ENCODE measurements at regions not wholly inside any gene's neighbourhood (a gene's known extent, or its start where the extent isn't known, plus 50 kb on each side); places are given as distances from the start of the nearest gene placed in this dataset.

GRCh38 chr15:98163319-98164045 lies 203.0 kb downstream of the ARRDC4 start:
- Histone ChIP-seq H3K4me3 (ENCODE audit: low read depth, low read length) (no peak overlapping the region), H3K36me3 (ENCODE audit: control insufficient read depth, insufficient read depth, low read length) (no peaks in the 10 kb centered on the region), H3K4me1 (ENCODE audit: control insufficient read depth, insufficient read depth, low read length) (peaks cover 7% of the 10 kb centered on the region; the same call in 1 of the 2 replicates), H3K9ac (ENCODE audit: low read length) (no peak overlapping the region), H3K27ac (ENCODE audit: low read depth, low read length) (no peak overlapping the region), H3K9me3 (ENCODE audit: control insufficient read depth, insufficient read depth, low read depth, low read length) (peaks cover 16% of the 10 kb centered on the region; the same call in 1 of the 2 replicates), H3K27me3 (ENCODE audit: control insufficient read depth, insufficient read depth, low read length) (no peaks in the 10 kb centered on the region; the same call in 1 of the 2 replicates)

- Histone ChIP-seq H3K27ac (ENCODE audit: low read depth, low read length) (no peak overlapping the region), H3K9me3 (ENCODE audit: control insufficient read depth, insufficient read depth, low read depth, low read length) (peaks cover 16% of the 10 kb centered on the region; the same call in 1 of the 2 replicates), H3K4me3 (ENCODE audit: low read depth, low read length) (no peak overlapping the region), H3K27me3 (ENCODE audit: control insufficient read depth, insufficient read depth, low read length) (no peaks in the 10 kb centered on the region; the same call in 1 of the 2 replicates), H3K4me1 (ENCODE audit: control insufficient read depth, insufficient read depth, low read length) (peaks cover 7% of the 10 kb centered on the region; the same call in 1 of the 2 replicates), H3K36me3 (ENCODE audit: control insufficient read depth, insufficient read depth, low read length) (no peaks in the 10 kb centered on the region), H3K9ac (ENCODE audit: low read length) (no peak overlapping the region)
Measured at GRCh38 chr15:98164571-98164970, 204.1 kb downstream of the ARRDC4 start.

GRCh38 chr15:98164986-98165385 lies 204.5 kb downstream of the ARRDC4 start:
- H3K36me3 ChIP-seq (ENCODE audit: control insufficient read depth, insufficient read depth, low read length) = no peaks in the 10 kb centered on the region
- peaks cover 7% of the 10 kb centered on the region; the same call in 1 of the 2 replicates for H3K4me1 ChIP-seq (ENCODE audit: control insufficient read depth, insufficient read depth, low read length)
- H3K9me3 ChIP-seq (ENCODE audit: control insufficient read depth, insufficient read depth, low read depth, low read length) = peaks cover 16% of the 10 kb centered on the region; the same call in 1 of the 2 replicates
- no peaks in the 10 kb centered on the region; the same call in 1 of the 2 replicates for H3K27me3 ChIP-seq (ENCODE audit: control insufficient read depth, insufficient read depth, low read length)
- H3K4me3 ChIP-seq (ENCODE audit: low read depth, low read length) = no peak overlapping the region
- H3K27ac ChIP-seq (ENCODE audit: low read depth, low read length) = no peak overlapping the region
- H3K9ac ChIP-seq (ENCODE audit: low read length) = no peak overlapping the region

GRCh38 chr15:98167722-98168268 lies 207.3 kb downstream of the ARRDC4 start:
- H3K4me3 ChIP-seq (ENCODE audit: low read depth, low read length) = no peak overlapping the region
- H3K36me3 ChIP-seq (ENCODE audit: control insufficient read depth, insufficient read depth, low read length) = no peaks in the 10 kb centered on the region
- H3K9me3 ChIP-seq (ENCODE audit: control insufficient read depth, insufficient read depth, low read depth, low read length) = peaks cover 7% of the 10 kb centered on the region; the same call in 1 of the 2 replicates
- no peaks in the 10 kb centered on the region; the same call in 1 of the 2 replicates for H3K27me3 ChIP-seq (ENCODE audit: control insufficient read depth, insufficient read depth, low read length)
- no peak overlapping the region for H3K27ac ChIP-seq (ENCODE audit: low read depth, low read length)
- no peak overlapping the region for H3K9ac ChIP-seq (ENCODE audit: low read length)
- H3K4me1 ChIP-seq (ENCODE audit: control insufficient read depth, insufficient read depth, low read length) = peaks cover 7% of the 10 kb centered on the region; the same call in 1 of the 2 replicates

DNA sequence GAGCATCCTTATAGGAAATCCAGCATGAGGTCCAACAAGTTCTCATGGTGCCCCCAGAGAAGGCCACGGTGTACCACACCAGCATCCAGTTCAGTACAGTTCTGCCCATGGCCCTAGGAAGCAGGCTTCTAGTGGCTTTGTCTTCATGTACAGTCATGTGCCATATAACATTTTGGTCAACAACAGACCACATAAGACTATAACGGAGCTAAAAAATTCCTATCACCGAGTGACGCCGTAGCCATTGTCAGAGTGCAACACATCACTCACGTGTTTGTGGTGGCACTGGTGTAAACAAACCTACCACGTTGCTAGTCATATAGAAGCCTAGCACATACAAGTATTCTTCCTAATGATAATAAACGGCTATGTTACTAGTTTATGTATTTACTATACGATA lies 209.0 kb downstream of the ARRDC4 start:
- H3K36me3 ChIP-seq (ENCODE audit: control insufficient read depth, insufficient read depth, low read length) = no peaks in the 10 kb centered on the region
- H3K9ac ChIP-seq (ENCODE audit: low read length) = no peak overlapping the region
- no peak overlapping the region for H3K4me3 ChIP-seq (ENCODE audit: low read depth, low read length)
- H3K27me3 ChIP-seq (ENCODE audit: control insufficient read depth, insufficient read depth, low read length) = no peaks in the 10 kb centered on the region; the same call in 1 of the 2 replicates
- peaks cover 13% of the 10 kb centered on the region; the same call in 1 of the 2 replicates for H3K4me1 ChIP-seq (ENCODE audit: control insufficient read depth, insufficient read depth, low read length)
- H3K9me3 ChIP-seq (ENCODE audit: control insufficient read depth, insufficient read depth, low read depth, low read length) = no peaks in the 10 kb centered on the region
- H3K27ac ChIP-seq (ENCODE audit: low read depth, low read length) = no peak overlapping the region

DNA sequence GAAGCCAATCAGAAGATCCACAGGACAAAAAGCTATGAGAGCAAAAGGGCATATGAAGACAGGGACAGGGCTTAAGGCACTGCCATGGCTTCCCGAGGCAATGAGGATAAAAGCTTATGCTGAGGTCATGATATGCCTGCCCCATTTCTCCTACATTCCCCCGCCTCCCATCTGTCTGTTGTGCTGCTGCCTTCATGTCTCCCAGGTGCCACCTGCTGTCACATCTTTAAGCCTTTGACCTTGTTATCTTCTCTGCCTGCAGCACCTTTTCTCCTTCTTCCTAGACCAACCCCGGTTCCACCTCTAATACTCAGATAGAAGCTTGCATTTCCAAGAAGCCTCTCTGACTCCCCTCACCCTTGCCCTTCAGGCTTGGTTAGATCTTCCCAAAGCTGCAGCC lies 213.8 kb downstream of the ARRDC4 start:
- H3K4me1 ChIP-seq (ENCODE audit: control insufficient read depth, insufficient read depth, low read length) = peaks cover 6% of the 10 kb centered on the region; the same call in 1 of the 2 replicates
- H3K9me3 ChIP-seq (ENCODE audit: control insufficient read depth, insufficient read depth, low read depth, low read length) = no peaks in the 10 kb centered on the region
- H3K4me3 ChIP-seq (ENCODE audit: low read depth, low read length) = no peak overlapping the region
- H3K27ac ChIP-seq (ENCODE audit: low read depth, low read length) = no peak overlapping the region
- H3K9ac ChIP-seq (ENCODE audit: low read length) = no peak overlapping the region
- no peaks in the 10 kb centered on the region for H3K27me3 ChIP-seq (ENCODE audit: control insufficient read depth, insufficient read depth, low read length)
- no peaks in the 10 kb centered on the region for H3K36me3 ChIP-seq (ENCODE audit: control insufficient read depth, insufficient read depth, low read length)

- H3K4me3 ChIP-seq (ENCODE audit: low read depth, low read length) = no peak overlapping the region
- peaks cover 6% of the 10 kb centered on the region; the same call in 1 of the 2 replicates for H3K4me1 ChIP-seq (ENCODE audit: control insufficient read depth, insufficient read depth, low read length)
- no peak overlapping the region for H3K27ac ChIP-seq (ENCODE audit: low read depth, low read length)
- no peaks in the 10 kb centered on the region for H3K27me3 ChIP-seq (ENCODE audit: control insufficient read depth, insufficient read depth, low read length)
- no peak overlapping the region for H3K9ac ChIP-seq (ENCODE audit: low read length)
- H3K36me3 ChIP-seq (ENCODE audit: control insufficient read depth, insufficient read depth, low read length) = no peaks in the 10 kb centered on the region
- no peaks in the 10 kb centered on the region for H3K9me3 ChIP-seq (ENCODE audit: control insufficient read depth, insufficient read depth, low read depth, low read length)
Measured at GRCh38 chr15:98174841-98175240, 214.3 kb downstream of the ARRDC4 start.

DNA sequence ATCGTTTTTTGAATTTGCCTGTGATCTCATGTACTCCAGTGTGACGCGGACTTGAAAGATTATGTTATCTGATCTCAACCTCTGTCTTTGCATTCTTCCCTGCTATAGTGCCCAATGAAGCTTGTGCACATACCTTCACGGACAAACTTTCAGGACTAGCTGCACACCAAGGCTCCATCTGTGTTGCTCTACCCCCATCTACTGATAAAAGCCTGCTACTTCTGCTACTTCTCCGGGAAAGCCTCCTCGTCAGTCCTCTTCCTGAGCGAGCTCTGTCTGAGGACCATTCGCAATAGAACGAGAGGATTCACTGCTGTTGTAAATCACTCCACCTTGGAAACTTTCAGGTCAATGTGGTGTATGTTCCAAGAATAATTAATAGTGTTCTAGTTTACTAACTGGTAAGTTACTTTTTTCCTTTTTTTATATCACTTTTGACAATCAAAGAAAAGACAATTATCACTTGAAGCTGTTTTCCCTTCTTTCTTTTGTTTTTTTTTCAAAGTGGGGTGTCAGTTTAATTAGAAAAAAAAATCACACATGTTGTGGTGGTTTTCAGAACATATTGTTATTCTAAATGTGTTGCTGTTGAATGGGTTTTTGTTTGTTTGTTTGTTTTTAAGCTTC lies 217.6 kb downstream of the ARRDC4 start:
- peaks cover 3% of the 10 kb centered on the region; the same call in 1 of the 2 replicates for H3K27me3 ChIP-seq (ENCODE audit: control insufficient read depth, insufficient read depth, low read length)
- H3K4me1 ChIP-seq (ENCODE audit: control insufficient read depth, insufficient read depth, low read length) = peaks cover 5% of the 10 kb centered on the region; the same call in 1 of the 2 replicates
- H3K4me3 ChIP-seq (ENCODE audit: low read depth, low read length) = no peak overlapping the region
- H3K9me3 ChIP-seq (ENCODE audit: control insufficient read depth, insufficient read depth, low read depth, low read length) = no peaks in the 10 kb centered on the region
- no peak overlapping the region for H3K9ac ChIP-seq (ENCODE audit: low read length)
- H3K36me3 ChIP-seq (ENCODE audit: control insufficient read depth, insufficient read depth, low read length) = no peaks in the 10 kb centered on the region
- H3K27ac ChIP-seq (ENCODE audit: low read depth, low read length) = no peak overlapping the region

GRCh38 chr15:98178861-98179260 lies 218.4 kb downstream of the ARRDC4 start:
- H3K4me1 ChIP-seq (ENCODE audit: control insufficient read depth, insufficient read depth, low read length) = no peaks in the 10 kb centered on the region; the same call in 1 of the 2 replicates

DNA sequence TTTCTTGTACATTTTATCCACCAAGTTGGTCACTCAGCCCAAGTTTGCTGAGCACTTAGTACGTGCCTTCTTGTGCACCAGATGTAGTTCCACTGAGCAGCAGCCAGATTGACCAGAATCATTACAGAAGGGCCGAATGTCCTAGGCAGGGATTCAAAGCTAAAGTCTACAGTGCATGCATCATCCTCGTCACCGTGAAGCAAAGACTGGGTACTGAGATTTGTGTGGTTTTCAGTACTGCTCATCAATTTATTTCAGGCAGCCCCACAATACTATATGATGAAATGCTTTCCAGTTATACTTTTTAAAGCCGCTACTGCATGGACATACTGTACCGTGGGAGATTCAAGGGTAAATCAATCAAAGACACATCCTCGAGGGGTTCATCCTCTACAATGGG lies 227.0 kb downstream of the ARRDC4 start:
- no peaks in the 10 kb centered on the region for H3K27me3 ChIP-seq (ENCODE audit: control insufficient read depth, insufficient read depth, low read length)
- H3K36me3 ChIP-seq (ENCODE audit: control insufficient read depth, insufficient read depth, low read length) = no peaks in the 10 kb centered on the region

More at GRCh38 chr15:98178861-98179260, 218.4 kb downstream of the ARRDC4 start:
- no peaks in the 10 kb centered on the region for H3K36me3 ChIP-seq (ENCODE audit: control insufficient read depth, insufficient read depth, low read length)
- H3K4me3 ChIP-seq (ENCODE audit: low read depth, low read length) = no peak overlapping the region
- no peak overlapping the region for H3K27ac ChIP-seq (ENCODE audit: low read depth, low read length)
- H3K27me3 ChIP-seq (ENCODE audit: control insufficient read depth, insufficient read depth, low read length) = peaks cover 3% of the 10 kb centered on the region; the same call in 1 of the 2 replicates
- H3K9me3 ChIP-seq (ENCODE audit: control insufficient read depth, insufficient read depth, low read depth, low read length) = no peaks in the 10 kb centered on the region
- no peak overlapping the region for H3K9ac ChIP-seq (ENCODE audit: low read length)

DNA sequence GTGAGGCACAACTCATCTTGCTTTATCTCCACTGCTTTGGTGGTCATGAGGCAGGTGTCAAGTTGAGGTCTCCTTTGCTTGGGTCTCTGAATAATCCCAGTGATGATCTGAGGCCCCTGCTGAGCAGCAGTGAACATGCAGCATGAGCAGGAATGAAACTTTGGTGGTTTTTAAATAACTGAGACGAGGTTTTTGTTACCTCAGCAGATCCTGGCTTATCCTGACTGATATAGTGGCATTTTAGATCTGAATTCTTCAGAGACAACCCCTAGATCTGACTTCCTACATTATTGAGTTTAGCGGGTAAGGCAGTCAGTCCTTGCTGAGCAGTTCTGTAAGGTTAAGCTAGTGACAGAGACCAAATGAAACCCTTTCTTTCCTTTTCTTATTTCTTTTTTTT lies 230.4 kb downstream of the ARRDC4 start:
- Histone ChIP-seq H3K4me3 (ENCODE audit: low read depth, low read length) (no peak overlapping the region), H3K9me3 (ENCODE audit: control insufficient read depth, insufficient read depth, low read depth, low read length) (peaks cover 3% of the 10 kb centered on the region; the same call in 1 of the 2 replicates), H3K9ac (ENCODE audit: low read length) (no peak overlapping the region), H3K27ac (ENCODE audit: low read depth, low read length) (no peak overlapping the region), H3K4me1 (ENCODE audit: control insufficient read depth, insufficient read depth, low read length) (no peaks in the 10 kb centered on the region), H3K27me3 (ENCODE audit: control insufficient read depth, insufficient read depth, low read length) (no peaks in the 10 kb centered on the region), H3K36me3 (ENCODE audit: control insufficient read depth, insufficient read depth, low read length) (no peaks in the 10 kb centered on the region)

More for the DNA sequence above, 227.0 kb downstream of the ARRDC4 start:
- no peak overlapping the region for H3K27ac ChIP-seq (ENCODE audit: low read depth, low read length)
- no peaks in the 10 kb centered on the region for H3K4me1 ChIP-seq (ENCODE audit: control insufficient read depth, insufficient read depth, low read length)
- H3K4me3 ChIP-seq (ENCODE audit: low read depth, low read length) = no peak overlapping the region
- H3K9ac ChIP-seq (ENCODE audit: low read length) = no peak overlapping the region
- H3K9me3 ChIP-seq (ENCODE audit: control insufficient read depth, insufficient read depth, low read depth, low read length) = peaks cover 3% of the 10 kb centered on the region; the same call in 1 of the 2 replicates

Data from HUES6 (cell line).